ENCODE measurements at regions not wholly inside any gene's neighbourhood (a gene's known extent, or its start where the extent isn't known, plus 50 kb on each side); places are given as distances from the start of the nearest gene placed in this dataset.

- no peak for DNase-seq
- Histone ChIP-seq H3K9me3 (ENCODE audit: severe bottlenecking) (no peaks in the 10 kb centered on the region), H3K4me3 (ENCODE audit: low read depth, low read length) (no peak overlapping the region), H3K27ac (no peak overlapping the region), H3K36me3 (no peaks in the 10 kb centered on the region), H3K27me3 (ENCODE audit: insufficient read depth, low read depth, severe bottlenecking) (no peaks in the 10 kb centered on the region)
- TF ChIP-seq CTCF (IDR thresholded peaks at IDR 0.05; ENCODE audit: low read depth, low read length), result no peak
Observed at GRCh38 chr3:35078780-35079179, 560.5 kb upstream of the ARPP21 start.

GRCh38 chr3:35079403-35079802, 559.9 kb upstream of the ARPP21 start:
- H3K27me3 ChIP-seq (ENCODE audit: insufficient read depth, low read depth, severe bottlenecking), result no peaks in the 10 kb centered on the region
- no peak for TF ChIP-seq CTCF (IDR thresholded peaks at IDR 0.05; ENCODE audit: low read depth, low read length)

GRCh38 chr3:35081899-35082298, 557.4 kb upstream of the ARPP21 start:
- no peak for TF ChIP-seq CTCF (IDR thresholded peaks at IDR 0.05; ENCODE audit: low read depth, low read length)
- no peak overlapping the region for H3K27ac ChIP-seq
- H3K27me3 ChIP-seq (ENCODE audit: insufficient read depth, low read depth, severe bottlenecking), result no peaks in the 10 kb centered on the region
- no peak for DNase-seq
- H3K36me3 ChIP-seq, result no peaks in the 10 kb centered on the region
- no peaks in the 10 kb centered on the region for H3K9me3 ChIP-seq (ENCODE audit: severe bottlenecking)
- no peak overlapping the region for H3K4me3 ChIP-seq (ENCODE audit: low read depth, low read length)

More at GRCh38 chr3:35079403-35079802, 559.9 kb upstream of the ARPP21 start:
- no peak for DNase-seq
- Histone ChIP-seq H3K9me3 (ENCODE audit: severe bottlenecking) (no peaks in the 10 kb centered on the region), H3K4me3 (ENCODE audit: low read depth, low read length) (no peak overlapping the region), H3K27ac (no peak overlapping the region), H3K36me3 (no peaks in the 10 kb centered on the region)

GRCh38 chr3:35088943-35089342, 550.4 kb upstream of the ARPP21 start:
- H3K27ac ChIP-seq, result no peak overlapping the region
- H3K27me3 ChIP-seq (ENCODE audit: insufficient read depth, low read depth, severe bottlenecking), result no peaks in the 10 kb centered on the region
- DNase-seq, result no peak
- no peak overlapping the region for H3K4me3 ChIP-seq (ENCODE audit: low read depth, low read length)
- no peaks in the 10 kb centered on the region for H3K9me3 ChIP-seq (ENCODE audit: severe bottlenecking)
- TF ChIP-seq CTCF (IDR thresholded peaks at IDR 0.05; ENCODE audit: low read depth, low read length), result no peak
- H3K36me3 ChIP-seq, result no peaks in the 10 kb centered on the region

GRCh38 chr3:35114686-35115085, 524.6 kb upstream of the ARPP21 start:
- no peaks in the 10 kb centered on the region for H3K9me3 ChIP-seq (ENCODE audit: severe bottlenecking)
- no peaks in the 10 kb centered on the region for H3K27me3 ChIP-seq (ENCODE audit: insufficient read depth, low read depth, severe bottlenecking)
- no peaks in the 10 kb centered on the region for H3K36me3 ChIP-seq
- no peak overlapping the region for H3K27ac ChIP-seq
- TF ChIP-seq CTCF (IDR thresholded peaks at IDR 0.05; ENCODE audit: low read depth, low read length), result no peak
- DNase-seq, result no peak
- no peak overlapping the region for H3K4me3 ChIP-seq (ENCODE audit: low read depth, low read length)

GRCh38 chr3:35120026-35120425, 519.3 kb upstream of the ARPP21 start:
- no peak overlapping the region for H3K4me3 ChIP-seq (ENCODE audit: low read depth, low read length)
- no peaks in the 10 kb centered on the region for H3K27me3 ChIP-seq (ENCODE audit: insufficient read depth, low read depth, severe bottlenecking)
- H3K36me3 ChIP-seq, result no peaks in the 10 kb centered on the region
- H3K9me3 ChIP-seq (ENCODE audit: severe bottlenecking), result no peaks in the 10 kb centered on the region
- H3K27ac ChIP-seq, result no peak overlapping the region
- no peak for TF ChIP-seq CTCF (IDR thresholded peaks at IDR 0.05; ENCODE audit: low read depth, low read length)
- no peak for DNase-seq

All from WERI-Rb-1 (cell line).